H1 (cell line): ENCODE measurements at regions not wholly inside any gene's neighbourhood (a gene's known extent, or its start where the extent isn't known, plus 50 kb on each side); places are given as distances from the start of the nearest gene placed in this dataset.

ENCODE experiments used
- EZH2 ChIP-seq: fragments of 200-600 bp; sonication (generic); IDR thresholded peaks from 2 replicates; pipeline ENCODE4 v1.7.1; 2012; ENCODE audit warnings: low read depth, mild to moderate bottlenecking, moderate library complexity, low read length, inconsistent platforms; ENCODE audit not compliant: severe bottlenecking
- SIX5 ChIP-seq: IDR thresholded peaks from 2 replicates; pipeline ENCODE4 v1.6.1; 2011; ENCODE audit warnings: mild to moderate bottlenecking, low read depth, low read length
- TF ChIP-seq, protein P1 (sequence below): IDR thresholded peaks from 2 replicates; pipeline ENCODE4 v1.6.1; 2011; ENCODE audit warnings: low read length, improper control_type of control experiment

GRCh38 chr2:182581196-182581935 is 134.7 kb upstream of the DNAJC10 start (continued):
- TF ChIP-seq SIX5 = no peak
- no peak for TF ChIP-seq EZH2
- TF ChIP-seq, protein P1, sequence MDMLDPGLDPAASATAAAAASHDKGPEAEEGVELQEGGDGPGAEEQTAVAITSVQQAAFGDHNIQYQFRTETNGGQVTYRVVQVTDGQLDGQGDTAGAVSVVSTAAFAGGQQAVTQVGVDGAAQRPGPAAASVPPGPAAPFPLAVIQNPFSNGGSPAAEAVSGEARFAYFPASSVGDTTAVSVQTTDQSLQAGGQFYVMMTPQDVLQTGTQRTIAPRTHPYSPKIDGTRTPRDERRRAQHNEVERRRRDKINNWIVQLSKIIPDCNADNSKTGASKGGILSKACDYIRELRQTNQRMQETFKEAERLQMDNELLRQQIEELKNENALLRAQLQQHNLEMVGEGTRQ = no peak
